Stimulated activated CD8-positive, alpha-beta memory T cell treated with anti-CD3 and anti-CD28 coated beads, Interleukin-4, amount 100 ng/mL, for 4 hours (primary cell): ENCODE measurements at regions not wholly inside any gene's neighbourhood (a gene's known extent, or its start where the extent isn't known, plus 50 kb on each side); places are given as distances from the start of the nearest gene placed in this dataset.
"Not testable (repeated sequence)": the region's sequence is repeated elsewhere in the genome, so short reads cannot be mapped to it uniquely, and the experiment has no call there.

Experiments used
- DNase-seq, 2 donors: peaks; one replicate each; pipeline ENCODE4 v3.0.0-alpha.2; 2020; ENCODE audit warnings: low read depth in 2 of 2, low spot score in 1 of 2

DNA sequence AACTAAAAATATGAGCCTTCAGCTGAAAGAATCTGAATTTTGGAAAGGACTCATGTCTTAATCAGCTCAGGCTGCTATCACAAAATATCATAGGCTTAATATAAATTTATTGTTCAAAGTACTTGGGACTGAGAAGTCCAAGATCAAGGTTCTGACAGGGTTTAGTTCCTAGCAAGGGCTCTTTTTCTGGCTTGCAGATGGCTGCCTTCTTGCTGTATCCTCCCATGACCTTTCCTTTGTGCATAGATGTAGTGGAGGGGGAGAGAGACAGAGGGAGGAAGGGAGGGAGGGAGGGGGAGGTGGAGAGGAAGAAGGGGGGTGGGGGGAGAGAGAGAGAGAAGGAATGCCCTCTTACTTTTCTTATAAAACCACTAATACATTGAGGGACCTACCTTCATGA is 306.8 kb upstream of the DDI1 start:
- no peak for DNase-seq

- DNase-seq, result no peak
These were observed 306.1 kb upstream of the DDI1 start for GRCh38 chr11:103730131-103730940.

DNA sequence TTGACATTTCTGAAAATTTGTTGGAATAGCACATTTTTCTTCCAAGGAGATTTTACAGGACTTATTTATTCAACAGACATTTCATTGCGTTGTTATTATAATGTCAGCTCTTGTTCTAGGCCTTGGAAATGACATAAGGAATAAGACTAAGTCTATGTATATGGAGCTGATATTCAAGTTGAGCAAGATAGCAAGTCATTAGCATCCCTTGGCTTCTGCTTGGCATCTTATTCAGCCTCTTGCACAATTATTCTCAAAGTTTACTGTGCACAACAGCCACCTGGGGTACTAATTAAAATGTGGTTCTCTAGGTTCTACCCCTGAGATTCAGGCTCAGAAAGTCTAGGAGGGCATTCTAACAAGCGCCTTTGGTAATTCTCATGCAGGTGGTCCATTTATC is 304.8 kb upstream of the DDI1 start:
- DNase-seq, result no peak

GRCh38 chr11:103733889-103734288 is 302.6 kb upstream of the DDI1 start:
- no peak for DNase-seq

DNA sequence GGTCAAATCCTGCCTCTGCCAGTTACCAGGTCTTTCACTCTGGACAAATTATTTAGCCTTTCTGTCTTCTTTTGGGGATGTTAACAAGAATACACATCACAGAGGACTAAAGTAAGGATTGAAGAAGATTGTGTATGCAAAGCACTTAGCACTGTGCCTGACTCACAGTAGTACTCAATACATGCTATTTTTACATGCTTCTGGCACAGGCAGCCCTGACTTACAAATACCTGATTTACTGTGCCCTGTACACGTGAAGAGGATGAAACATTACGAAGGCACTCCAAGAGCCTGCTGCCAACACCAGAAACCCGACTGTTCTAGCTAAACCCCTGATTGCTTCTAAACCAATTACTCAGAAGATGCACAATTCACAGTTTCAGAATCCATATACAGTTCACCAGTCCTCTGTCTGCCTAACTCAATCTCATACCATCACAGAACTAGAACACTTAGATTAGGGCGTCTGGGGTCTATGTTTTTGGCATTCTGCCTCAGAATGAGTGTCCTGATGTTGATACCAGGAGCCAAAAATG is 300.9 kb upstream of the DDI1 start:
- no peak for DNase-seq

DNA sequence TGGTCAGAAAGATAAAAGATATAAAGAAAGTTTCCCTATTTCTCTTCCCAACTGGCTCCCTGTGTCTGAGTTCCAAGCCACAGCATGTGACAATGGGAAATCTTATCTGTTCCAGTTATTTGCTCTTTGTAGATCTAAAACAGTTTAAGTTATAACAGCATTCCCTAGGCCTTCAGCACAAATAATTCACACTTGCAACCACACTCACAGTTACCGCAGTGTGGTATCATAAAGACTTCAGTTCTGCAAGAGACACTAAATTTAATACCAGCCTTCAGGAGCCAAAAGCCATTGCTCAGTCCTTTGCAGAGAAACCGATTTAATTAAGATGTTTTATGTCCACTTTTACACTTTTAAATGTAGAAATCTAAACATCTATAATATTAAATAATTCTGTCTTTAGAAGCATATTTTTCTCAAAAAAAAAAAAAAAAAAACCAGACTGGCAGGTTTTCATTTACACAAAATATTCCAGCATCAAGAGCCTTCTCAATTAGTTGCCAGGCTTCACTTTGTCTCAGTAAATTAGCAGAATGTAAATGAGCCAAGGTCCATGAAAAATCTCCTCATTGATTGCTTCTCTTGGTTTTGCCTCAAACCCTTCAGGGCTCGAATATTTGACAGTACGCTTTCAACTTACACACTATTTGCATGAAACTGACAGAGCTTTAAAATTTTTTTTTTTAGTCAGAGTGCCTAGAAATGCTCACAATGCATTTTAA is 300.0 kb upstream of the DDI1 start:
- no peak for DNase-seq

GRCh38 chr11:103737037-103737622 is 299.3 kb upstream of the DDI1 start:
- DNase-seq, result no peak

DNA sequence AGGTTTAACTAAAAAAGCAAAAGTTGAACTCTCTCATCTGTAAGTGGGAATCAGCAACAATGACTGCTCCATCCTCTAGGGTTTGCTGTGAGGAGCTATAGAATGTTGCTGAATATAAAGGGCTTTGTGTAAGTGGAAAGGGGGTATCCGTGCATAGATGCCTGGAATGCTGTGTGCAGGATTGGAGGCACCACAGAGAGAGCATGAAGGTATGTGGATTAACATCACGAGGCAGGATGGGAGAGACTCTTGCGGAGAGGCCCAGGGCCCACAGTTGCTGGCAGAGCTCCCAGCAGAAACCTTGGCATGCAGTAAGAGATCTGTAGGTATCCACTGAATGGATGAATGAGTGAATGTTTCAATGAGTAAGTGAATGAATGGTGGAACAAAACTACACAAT is 298.7 kb upstream of the DDI1 start:
- DNase-seq, result no peak

DNA sequence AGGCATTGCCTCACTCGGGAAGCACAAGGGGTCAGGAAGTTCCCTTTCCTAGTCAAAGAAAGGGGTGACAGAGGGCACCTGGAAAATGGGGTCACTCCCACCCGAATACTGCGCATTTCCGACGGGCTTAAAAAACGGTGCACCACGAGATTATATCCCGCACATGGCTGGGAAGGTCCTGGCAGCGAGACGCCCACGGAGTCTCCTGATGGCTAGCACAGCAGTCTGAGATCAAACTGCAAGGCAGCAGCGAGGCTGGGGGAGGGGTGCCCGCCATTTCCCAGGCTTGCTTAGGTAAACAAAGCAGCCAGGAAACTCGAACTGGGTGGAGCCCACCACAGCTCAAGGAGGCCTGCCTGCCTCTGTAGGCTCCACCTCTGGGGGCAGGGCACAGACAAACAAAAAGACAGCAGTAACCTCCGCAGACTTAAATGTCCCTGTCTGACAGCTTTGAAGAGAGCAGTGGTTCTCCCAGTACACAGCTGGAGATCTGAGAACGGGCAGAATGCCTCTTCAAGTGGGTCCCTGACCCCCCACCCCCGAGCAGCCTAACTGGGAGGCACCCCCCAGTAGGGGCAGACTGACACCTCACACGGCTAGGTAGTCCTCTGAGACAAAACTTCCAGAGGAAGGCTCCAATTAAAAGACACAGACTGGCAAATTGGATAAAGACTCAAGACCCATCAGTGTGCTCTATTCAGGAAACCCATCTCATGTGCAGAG is 297.2 kb upstream of the DDI1 start:
- DNase-seq, result not testable (repeated sequence)

DNA sequence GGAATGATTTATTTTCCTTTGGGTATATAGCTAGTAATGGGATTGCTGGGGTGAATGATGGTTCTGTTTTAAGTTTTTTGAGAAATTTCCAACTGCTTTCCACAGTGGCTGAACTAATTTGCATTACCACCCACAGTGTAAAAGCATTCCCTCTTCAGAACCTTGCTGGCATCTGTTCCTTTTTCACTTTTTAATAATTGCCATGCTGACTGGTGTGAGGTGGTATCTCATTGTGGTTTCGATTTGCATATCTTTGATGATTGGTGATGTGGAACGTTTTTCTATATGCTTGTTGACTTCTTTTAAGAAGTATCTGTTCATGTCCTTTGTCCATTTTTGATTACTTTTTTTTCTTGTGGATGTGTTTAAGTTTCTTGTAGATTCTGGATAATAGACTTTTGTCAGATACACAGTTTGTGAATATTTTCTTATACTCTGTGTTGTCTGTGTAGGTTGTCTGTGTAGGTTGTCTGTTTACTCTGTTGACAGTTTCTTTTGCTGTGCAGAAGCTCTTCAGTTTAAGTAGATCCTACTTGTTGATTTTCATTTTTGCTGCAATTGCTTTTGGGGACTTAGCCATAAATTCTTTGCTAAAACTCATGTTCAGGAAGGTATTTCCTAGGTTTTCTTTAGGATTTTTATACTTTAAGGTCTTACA is 291.8 kb upstream of the DDI1 start:
- DNase-seq, result no peak

GRCh38 chr11:103749158-103749557 is 287.3 kb upstream of the DDI1 start:
- no peak for DNase-seq

DNA sequence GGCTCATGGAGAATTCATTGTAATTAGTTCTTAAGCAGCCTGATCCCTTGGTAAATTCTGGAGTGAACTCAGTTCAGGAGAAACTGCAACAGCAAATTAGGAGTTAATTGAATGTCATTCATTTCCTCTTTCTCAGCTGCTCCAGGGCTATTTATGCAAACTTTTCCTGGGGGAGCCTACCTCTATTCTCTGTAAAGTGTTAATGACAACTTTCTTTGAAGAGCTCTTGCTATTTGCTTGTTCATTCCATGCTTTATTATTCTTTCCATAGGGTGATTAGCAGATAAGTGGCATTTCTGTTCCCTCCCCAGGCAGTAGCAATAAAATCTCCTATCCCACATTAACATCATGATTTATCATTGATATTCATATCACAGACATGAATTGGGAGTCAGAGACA is 267.6 kb upstream of the DDI1 start:
- no peak for DNase-seq

- DNase-seq, result no peak
These were observed 263.4 kb upstream of the DDI1 start for GRCh38 chr11:103773059-103773458.

GRCh38 chr11:103773537-103773936 is 262.9 kb upstream of the DDI1 start:
- no peak for DNase-seq

GRCh38 chr11:103779054-103779453 is 257.4 kb upstream of the DDI1 start:
- no peak for DNase-seq

GRCh38 chr11:103789952-103790351 is 246.5 kb upstream of the DDI1 start:
- DNase-seq, result no peak

DNA sequence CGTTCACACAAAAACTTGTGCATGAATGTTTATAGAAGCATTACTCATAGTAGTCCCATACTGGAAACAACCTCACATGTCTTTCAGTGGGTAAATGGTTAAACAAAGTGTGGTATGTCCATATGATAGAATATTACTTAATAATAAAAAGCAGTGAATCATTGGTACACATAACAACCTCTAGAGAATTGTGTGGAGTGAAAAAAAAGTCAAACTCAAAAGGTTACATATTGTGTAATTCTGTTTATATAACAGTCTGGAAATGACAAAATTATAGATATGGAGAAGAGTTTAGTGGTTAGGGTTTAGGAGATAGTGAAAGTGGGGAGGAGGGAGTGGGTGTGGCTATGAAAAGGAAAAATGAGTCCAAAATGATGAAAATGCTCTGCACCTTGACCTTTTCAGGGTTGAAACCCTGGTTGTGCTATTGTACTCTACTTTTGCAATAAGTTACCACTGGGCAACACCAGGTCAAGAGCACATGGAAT is 243.4 kb upstream of the DDI1 start:
- DNase-seq, result no peak

DNA sequence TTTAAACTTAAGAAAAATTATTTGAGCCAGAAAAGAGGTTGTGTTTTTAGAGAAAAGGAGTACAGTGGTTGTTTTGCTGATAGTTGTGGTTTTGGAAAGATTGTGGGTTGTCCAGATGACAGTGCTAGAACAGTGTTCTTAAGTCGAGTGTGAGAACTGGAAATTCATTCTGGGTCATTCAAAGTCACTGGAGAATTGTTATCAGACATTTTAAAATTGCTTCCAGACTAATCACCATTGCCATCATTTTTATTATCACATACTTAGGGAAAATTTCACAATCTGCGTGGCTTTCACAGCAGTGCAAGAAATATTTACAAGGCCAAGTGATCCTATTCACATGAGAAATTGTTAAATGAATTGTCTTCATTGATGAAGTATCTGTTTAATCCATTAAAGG is 242.2 kb upstream of the DDI1 start:
- no peak for DNase-seq

DNA sequence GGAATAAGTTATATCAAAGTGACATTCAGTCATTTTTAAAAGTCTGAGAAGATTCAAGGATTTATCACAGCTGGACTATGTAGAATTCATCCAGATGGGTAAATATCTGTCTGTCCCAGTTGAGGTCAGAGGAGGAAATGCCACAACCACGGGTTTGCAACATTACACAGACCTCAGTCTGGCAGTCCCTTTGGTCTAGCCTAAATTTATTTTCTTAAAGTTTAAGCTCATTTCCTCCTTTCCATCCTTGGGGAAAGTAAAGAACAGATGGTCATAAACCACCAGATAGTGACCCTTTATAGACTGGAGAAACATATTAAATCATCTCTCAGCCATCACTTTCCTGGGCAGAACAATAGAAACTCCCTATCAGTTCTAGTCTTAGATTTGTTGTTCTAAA is 238.4 kb upstream of the DDI1 start:
- no peak for DNase-seq

GRCh38 chr11:103798446-103798845 is 238.0 kb upstream of the DDI1 start:
- DNase-seq, result no peak
